ENCODE measurements at regions not wholly inside any gene's neighbourhood (a gene's known extent, or its start where the extent isn't known, plus 50 kb on each side); places are given as distances from the start of the nearest gene placed in this dataset.

DNA sequence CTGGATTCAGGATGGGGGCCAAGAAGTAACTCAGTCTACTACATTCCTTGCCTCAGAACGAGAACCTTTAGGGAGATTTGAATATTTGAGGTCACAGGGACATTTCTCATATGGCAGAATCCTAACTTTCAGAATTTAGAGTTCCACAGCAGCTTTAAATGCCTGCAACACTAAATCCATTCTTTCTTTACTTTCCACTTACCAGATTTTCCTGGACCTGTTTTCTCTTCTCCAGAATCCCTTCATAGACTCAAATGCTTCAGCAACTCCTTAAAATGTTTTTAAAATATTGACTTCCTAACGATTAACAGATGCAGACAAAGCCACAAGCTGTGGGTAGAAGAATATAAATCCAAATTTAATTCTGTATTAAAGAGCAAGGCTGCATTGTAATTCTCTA is 63.1 kb downstream of the PRSS23 start:
- H3K4me1 Mint-ChIP-seq: peaks cover 3% of the 10 kb centered on the region; the same call in 1 of the 3 replicates
- peaks cover 3% of the 10 kb centered on the region for H3K27me3 Mint-ChIP-seq (ENCODE audit: insufficient read depth, low read depth, poor library complexity)
- no peaks in the 10 kb centered on the region for H3F3A ChIP-seq (replicated peaks; ENCODE audit: low read depth)
- DNase-seq (ENCODE audit: low spot score) (no peak), ATAC-seq (no peak)
- no peaks in the 10 kb centered on the region for H4K20me1 ChIP-seq (replicated peaks; ENCODE audit: insufficient read depth)
- H3K36me3 ChIP-seq (ENCODE audit: insufficient read depth): no peaks in the 10 kb centered on the region
- no peak for TF ChIP-seq EZH2phosphoT487 (IDR thresholded peaks at IDR 0.05; ENCODE audit: unreplicated experiment)
- no peak for TF ChIP-seq JUNB (IDR thresholded peaks at IDR 0.05; ENCODE audit: unreplicated experiment)
- TF ChIP-seq CREB1 (CRISPR knock-in tag; IDR thresholded peaks at IDR 0.05; ENCODE audit: low read depth): no peak
- no peak overlapping the region for H3K4me3 ChIP-seq
- no peak overlapping the region for H3K4me3 Mint-ChIP-seq
- H3K27ac Mint-ChIP-seq: no peak overlapping the region
- no peak overlapping the region for H2AFZ ChIP-seq
- H3K27ac ChIP-seq (ENCODE audit: low read depth): no peak overlapping the region
- H3K79me2 ChIP-seq (replicated peaks; ENCODE audit: insufficient read depth): no peaks in the 10 kb centered on the region
- H3K4me2 ChIP-seq: no peak overlapping the region
- H3K4me1 ChIP-seq (ENCODE audit: insufficient read depth): no peaks in the 10 kb centered on the region
- no peaks in the 10 kb centered on the region for H3K27me3 ChIP-seq (ENCODE audit: insufficient read depth)
- H3K9me2 ChIP-seq (ENCODE audit: insufficient read depth): no peaks in the 10 kb centered on the region
- no peaks in the 10 kb centered on the region for H3K36me3 Mint-ChIP-seq (ENCODE audit: low read depth)
- H3K9me3 Mint-ChIP-seq: no peaks in the 10 kb centered on the region

DNA sequence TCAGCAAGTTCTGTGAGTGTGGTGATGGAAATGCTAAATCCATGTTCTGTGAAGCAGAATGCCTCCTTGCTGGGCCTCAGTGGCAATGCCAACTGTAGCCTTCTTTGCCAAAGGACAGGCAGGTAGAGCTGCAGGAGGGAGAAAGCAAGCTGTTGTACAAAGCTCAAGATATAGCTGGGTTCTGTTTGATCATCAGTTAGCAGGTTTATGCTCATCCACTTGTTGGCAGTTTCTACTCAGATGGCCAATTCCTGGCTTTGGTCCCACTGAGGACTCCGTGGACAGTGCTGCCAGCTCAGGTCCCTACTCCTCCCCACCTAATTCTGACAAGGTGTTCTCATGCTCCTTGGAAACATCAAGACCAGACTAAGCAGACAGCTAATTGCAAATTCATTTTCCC is 65.1 kb downstream of the PRSS23 start:
- no peak overlapping the region for H3K4me3 ChIP-seq
- H3K27ac Mint-ChIP-seq: no peak overlapping the region
- no peak overlapping the region for H3K27ac ChIP-seq (ENCODE audit: low read depth)
- H3K4me1 ChIP-seq (ENCODE audit: insufficient read depth): no peaks in the 10 kb centered on the region
- no peaks in the 10 kb centered on the region for H3F3A ChIP-seq (replicated peaks; ENCODE audit: low read depth)
- no peaks in the 10 kb centered on the region for H3K9me2 ChIP-seq (ENCODE audit: insufficient read depth)
- TF ChIP-seq EZH2phosphoT487 (IDR thresholded peaks at IDR 0.05; ENCODE audit: unreplicated experiment) (no peak), JUNB (IDR thresholded peaks at IDR 0.05; ENCODE audit: unreplicated experiment) (no peak), POLR2AphosphoS5 (IDR thresholded peaks at IDR 0.05; ENCODE audit: low read depth) (no peak), EZH2 (IDR thresholded peaks at IDR 0.05; ENCODE audit: low read depth, unreplicated experiment) (no peak), ZNF114 (CRISPR knock-in tag; IDR thresholded peaks at IDR 0.05) (no peak), ZNF331 (CRISPR knock-in tag; IDR thresholded peaks at IDR 0.05; ENCODE audit: low read depth) (no peak), STAT1 (IDR thresholded peaks at IDR 0.05; ENCODE audit: unreplicated experiment) (no peak), CREB1 (CRISPR knock-in tag; IDR thresholded peaks at IDR 0.05; ENCODE audit: low read depth) (no peak)
- TF ChIP-seq, protein P1, sequence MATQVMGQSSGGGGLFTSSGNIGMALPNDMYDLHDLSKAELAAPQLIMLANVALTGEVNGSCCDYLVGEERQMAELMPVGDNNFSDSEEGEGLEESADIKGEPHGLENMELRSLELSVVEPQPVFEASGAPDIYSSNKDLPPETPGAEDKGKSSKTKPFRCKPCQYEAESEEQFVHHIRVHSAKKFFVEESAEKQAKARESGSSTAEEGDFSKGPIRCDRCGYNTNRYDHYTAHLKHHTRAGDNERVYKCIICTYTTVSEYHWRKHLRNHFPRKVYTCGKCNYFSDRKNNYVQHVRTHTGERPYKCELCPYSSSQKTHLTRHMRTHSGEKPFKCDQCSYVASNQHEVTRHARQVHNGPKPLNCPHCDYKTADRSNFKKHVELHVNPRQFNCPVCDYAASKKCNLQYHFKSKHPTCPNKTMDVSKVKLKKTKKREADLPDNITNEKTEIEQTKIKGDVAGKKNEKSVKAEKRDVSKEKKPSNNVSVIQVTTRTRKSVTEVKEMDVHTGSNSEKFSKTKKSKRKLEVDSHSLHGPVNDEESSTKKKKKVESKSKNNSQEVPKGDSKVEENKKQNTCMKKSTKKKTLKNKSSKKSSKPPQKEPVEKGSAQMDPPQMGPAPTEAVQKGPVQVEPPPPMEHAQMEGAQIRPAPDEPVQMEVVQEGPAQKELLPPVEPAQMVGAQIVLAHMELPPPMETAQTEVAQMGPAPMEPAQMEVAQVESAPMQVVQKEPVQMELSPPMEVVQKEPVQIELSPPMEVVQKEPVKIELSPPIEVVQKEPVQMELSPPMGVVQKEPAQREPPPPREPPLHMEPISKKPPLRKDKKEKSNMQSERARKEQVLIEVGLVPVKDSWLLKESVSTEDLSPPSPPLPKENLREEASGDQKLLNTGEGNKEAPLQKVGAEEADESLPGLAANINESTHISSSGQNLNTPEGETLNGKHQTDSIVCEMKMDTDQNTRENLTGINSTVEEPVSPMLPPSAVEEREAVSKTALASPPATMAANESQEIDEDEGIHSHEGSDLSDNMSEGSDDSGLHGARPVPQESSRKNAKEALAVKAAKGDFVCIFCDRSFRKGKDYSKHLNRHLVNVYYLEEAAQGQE (IDR thresholded peaks at IDR 0.05; ENCODE audit: unreplicated experiment): no peak
- TF ChIP-seq, protein P2, sequence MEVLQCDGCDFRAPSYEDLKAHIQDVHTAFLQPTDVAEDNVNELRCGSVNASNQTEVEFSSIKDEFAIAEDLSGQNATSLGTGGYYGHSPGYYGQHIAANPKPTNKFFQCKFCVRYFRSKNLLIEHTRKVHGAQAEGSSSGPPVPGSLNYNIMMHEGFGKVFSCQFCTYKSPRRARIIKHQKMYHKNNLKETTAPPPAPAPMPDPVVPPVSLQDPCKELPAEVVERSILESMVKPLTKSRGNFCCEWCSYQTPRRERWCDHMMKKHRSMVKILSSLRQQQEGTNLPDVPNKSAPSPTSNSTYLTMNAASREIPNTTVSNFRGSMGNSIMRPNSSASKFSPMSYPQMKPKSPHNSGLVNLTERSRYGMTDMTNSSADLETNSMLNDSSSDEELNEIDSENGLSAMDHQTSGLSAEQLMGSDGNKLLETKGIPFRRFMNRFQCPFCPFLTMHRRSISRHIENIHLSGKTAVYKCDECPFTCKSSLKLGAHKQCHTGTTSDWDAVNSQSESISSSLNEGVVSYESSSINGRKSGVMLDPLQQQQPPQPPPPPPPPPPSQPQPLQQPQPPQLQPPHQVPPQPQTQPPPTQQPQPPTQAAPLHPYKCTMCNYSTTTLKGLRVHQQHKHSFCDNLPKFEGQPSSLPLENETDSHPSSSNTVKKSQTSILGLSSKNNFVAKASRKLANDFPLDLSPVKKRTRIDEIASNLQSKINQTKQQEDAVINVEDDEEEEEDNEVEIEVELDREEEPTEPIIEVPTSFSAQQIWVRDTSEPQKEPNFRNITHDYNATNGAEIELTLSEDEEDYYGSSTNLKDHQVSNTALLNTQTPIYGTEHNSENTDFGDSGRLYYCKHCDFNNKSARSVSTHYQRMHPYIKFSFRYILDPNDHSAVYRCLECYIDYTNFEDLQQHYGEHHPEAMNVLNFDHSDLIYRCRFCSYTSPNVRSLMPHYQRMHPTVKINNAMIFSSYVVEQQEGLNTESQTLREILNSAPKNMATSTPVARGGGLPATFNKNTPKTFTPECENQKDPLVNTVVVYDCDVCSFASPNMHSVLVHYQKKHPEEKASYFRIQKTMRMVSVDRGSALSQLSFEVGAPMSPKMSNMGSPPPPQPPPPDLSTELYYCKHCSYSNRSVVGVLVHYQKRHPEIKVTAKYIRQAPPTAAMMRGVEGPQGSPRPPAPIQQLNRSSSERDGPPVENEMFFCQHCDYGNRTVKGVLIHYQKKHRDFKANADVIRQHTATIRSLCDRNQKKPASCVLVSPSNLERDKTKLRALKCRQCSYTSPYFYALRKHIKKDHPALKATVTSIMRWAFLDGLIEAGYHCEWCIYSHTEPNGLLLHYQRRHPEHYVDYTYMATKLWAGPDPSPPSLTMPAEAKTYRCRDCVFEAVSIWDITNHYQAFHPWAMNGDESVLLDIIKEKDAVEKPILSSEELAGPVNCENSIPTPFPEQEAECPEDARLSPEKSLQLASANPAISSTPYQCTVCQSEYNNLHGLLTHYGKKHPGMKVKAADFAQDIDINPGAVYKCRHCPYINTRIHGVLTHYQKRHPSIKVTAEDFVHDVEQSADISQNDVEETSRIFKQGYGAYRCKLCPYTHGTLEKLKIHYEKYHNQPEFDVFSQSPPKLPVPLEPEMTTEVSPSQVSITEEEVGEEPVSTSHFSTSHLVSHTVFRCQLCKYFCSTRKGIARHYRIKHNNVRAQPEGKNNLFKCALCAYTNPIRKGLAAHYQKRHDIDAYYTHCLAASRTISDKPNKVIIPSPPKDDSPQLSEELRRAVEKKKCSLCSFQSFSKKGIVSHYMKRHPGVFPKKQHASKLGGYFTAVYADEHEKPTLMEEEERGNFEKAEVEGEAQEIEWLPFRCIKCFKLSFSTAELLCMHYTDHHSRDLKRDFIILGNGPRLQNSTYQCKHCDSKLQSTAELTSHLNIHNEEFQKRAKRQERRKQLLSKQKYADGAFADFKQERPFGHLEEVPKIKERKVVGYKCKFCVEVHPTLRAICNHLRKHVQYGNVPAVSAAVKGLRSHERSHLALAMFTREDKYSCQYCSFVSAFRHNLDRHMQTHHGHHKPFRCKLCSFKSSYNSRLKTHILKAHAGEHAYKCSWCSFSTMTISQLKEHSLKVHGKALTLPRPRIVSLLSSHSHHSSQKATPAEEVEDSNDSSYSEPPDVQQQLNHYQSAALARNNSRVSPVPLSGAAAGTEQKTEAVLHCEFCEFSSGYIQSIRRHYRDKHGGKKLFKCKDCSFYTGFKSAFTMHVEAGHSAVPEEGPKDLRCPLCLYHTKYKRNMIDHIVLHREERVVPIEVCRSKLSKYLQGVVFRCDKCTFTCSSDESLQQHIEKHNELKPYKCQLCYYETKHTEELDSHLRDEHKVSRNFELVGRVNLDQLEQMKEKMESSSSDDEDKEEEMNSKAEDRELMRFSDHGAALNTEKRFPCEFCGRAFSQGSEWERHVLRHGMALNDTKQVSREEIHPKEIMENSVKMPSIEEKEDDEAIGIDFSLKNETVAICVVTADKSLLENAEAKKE (CRISPR knock-in tag; IDR thresholded peaks at IDR 0.05): no peak
- TF ChIP-seq, protein P3, sequence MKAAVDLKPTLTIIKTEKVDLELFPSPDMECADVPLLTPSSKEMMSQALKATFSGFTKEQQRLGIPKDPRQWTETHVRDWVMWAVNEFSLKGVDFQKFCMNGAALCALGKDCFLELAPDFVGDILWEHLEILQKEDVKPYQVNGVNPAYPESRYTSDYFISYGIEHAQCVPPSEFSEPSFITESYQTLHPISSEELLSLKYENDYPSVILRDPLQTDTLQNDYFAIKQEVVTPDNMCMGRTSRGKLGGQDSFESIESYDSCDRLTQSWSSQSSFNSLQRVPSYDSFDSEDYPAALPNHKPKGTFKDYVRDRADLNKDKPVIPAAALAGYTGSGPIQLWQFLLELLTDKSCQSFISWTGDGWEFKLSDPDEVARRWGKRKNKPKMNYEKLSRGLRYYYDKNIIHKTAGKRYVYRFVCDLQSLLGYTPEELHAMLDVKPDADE (IDR thresholded peaks at IDR 0.05): no peak
- no peaks in the 10 kb centered on the region for H3K79me2 ChIP-seq (replicated peaks; ENCODE audit: insufficient read depth)
- DNase-seq (ENCODE audit: low spot score) (no peak), ATAC-seq (no peak)
- H3K4me3 Mint-ChIP-seq: no peak overlapping the region
- H2AFZ ChIP-seq: no peak overlapping the region
- H3K36me3 Mint-ChIP-seq (ENCODE audit: low read depth): no peaks in the 10 kb centered on the region
- H3K4me1 Mint-ChIP-seq: peaks cover 6% of the 10 kb centered on the region; the same call in 2 of the 3 replicates
- no peaks in the 10 kb centered on the region for H3K27me3 ChIP-seq (ENCODE audit: insufficient read depth)
- H3K27me3 Mint-ChIP-seq (ENCODE audit: insufficient read depth, low read depth, poor library complexity): peaks cover 6% of the 10 kb centered on the region
- no peaks in the 10 kb centered on the region for H3K36me3 ChIP-seq (ENCODE audit: insufficient read depth)
- no peak overlapping the region for H3K4me2 ChIP-seq
- no peaks in the 10 kb centered on the region for H3K9me3 Mint-ChIP-seq
- H4K20me1 ChIP-seq (replicated peaks; ENCODE audit: insufficient read depth): no peaks in the 10 kb centered on the region

All from GM23338 (cell line).